GM19467 (cell line): ENCODE measurements at regions not wholly inside any gene's neighbourhood (a gene's known extent, or its start where the extent isn't known, plus 50 kb on each side); places are given as distances from the start of the nearest gene placed in this dataset.
"Not testable (repeated sequence)": the region's sequence is repeated elsewhere in the genome, so short reads cannot be mapped to it uniquely, and the experiment has no call there.

Experiments
- ATAC-seq: cut with Tn5 transposase; IDR thresholded peaks from one replicate; pipeline ENCODE4 v1.9.1; 2021; ENCODE audit warnings: mild to moderate bottlenecking, moderate library complexity; ENCODE audit not compliant: unreplicated experiment

DNA sequence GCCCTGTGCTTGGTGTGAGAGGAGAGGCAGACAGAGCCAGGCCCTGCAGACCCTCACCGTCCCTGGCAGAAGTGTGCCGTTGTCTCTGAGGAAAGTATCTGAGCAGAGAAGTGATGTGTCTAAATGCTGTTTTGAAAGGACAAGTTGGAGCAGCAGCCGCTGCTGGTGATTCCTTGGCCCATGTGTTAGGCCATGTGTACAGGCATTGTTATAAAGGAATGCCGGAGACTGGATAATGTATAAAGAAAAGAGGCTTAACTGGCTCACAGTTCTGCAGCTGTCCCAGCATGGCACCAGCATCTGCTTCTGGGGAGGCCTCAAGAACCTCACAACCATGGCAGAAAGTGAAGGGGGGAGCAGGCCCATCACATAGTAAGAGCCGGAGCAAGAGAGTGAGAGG lies 334.6 kb upstream of the ATP10A start:
- no peak for ATAC-seq

DNA sequence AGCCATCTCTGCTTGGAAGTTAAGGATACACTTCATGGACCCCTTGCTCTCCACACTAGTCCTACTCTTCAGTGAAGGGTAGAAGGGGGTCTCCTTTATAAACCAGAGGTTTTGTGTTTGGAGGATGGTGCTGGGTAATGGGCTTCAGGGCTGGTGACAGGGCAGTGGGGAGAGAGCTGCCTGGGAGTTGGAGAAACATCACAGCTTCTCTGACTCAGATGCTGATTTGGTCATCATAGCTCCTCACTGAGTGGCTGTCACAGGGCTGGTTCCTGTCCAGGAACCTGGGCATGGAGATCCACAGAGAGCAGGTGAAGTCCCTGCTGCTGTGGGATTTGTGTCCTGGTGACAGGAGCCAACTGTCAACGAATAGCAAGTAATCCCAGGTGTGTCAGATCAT lies 333.9 kb upstream of the ATP10A start:
- no peak for ATAC-seq

GRCh38 chr15:26191193-26191592 lies 328.1 kb upstream of the ATP10A start:
- ATAC-seq: no peak

DNA sequence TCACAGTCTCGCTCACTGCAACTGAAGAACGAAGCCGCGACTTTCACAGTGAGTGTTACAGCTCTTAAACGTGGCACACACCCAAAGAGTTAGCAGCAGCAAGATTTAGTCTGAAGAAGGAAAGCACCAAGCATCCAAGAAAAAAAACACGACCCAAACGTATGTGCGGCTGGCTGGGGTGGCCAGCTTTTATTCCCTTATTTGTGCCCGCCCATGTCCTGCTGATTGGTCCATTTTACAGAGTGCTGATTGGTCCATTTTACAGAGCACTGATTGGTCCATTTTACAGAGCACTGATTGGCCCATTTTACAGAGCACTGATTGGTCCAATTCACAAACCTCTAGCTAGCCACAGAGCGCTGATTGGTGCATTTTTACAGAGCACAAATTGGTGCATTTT lies 323.0 kb upstream of the ATP10A start:
- not testable (repeated sequence) for ATAC-seq

DNA sequence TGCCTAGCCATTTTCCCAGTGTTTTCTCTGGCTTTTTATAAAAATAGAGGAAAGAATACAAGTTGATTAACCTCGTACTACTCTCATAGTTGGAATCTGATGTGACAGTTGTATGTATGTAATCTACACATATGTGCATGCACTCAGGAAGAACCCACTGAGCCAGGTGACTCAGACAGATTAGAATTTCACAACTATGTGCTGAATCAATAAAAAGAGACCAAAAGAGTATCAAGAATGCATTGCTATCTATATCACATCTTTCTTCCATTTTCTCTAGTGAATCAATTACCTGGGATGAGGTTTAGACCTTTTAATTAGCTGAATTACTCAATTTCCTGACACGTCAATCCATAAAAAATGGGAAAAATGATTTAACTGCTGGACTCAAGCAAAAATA lies 319.3 kb upstream of the ATP10A start:
- no peak for ATAC-seq

- no peak for ATAC-seq
These were observed 316.8 kb upstream of the ATP10A start for GRCh38 chr15:26179906-26180305.

- no peak for ATAC-seq
These were observed 315.6 kb upstream of the ATP10A start for GRCh38 chr15:26178640-26179220.

DNA sequence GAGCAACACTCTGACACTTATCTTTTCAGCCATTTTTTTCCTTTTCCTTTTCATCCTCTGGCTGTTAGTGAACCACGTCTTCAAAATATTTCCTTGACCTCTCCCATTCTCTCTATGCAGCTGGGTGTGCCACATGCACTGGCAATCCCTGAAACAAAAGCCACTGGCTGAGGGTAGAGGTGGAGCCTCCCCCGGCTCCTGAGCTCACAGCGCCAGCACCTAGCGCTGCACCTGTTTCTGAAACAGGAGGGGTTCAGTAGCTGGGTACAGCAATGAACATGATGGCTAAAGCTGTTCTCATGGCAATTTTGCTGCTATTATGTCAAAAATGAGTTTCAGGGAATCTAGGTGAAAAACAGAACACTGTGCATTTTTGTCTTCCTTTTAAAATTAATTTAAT lies 314.7 kb upstream of the ATP10A start:
- ATAC-seq: no peak

GRCh38 chr15:26176831-26177230 lies 313.7 kb upstream of the ATP10A start:
- ATAC-seq: no peak

GRCh38 chr15:26171266-26171665 lies 308.1 kb upstream of the ATP10A start:
- no peak for ATAC-seq

DNA sequence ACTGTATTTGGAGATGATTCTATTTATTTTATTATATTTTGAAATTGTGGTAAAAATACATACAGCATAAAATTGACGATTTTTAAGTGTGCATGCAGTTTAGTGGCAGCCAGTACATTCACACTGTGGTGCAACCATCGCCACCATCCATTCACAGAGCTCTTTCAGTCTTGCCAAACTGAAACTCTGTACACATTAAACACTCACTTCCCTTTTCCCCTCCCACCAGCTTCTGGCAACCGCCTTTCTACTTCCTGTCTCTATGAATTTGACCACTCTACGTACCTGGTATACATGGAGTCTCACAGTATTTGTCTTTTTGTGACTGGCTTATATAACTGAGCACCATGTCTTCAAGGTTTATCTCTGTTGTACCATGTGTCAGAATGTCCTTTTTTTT lies 303.3 kb upstream of the ATP10A start:
- no peak for ATAC-seq

- no peak for ATAC-seq
These were observed 302.4 kb upstream of the ATP10A start for GRCh38 chr15:26165546-26165945.

DNA sequence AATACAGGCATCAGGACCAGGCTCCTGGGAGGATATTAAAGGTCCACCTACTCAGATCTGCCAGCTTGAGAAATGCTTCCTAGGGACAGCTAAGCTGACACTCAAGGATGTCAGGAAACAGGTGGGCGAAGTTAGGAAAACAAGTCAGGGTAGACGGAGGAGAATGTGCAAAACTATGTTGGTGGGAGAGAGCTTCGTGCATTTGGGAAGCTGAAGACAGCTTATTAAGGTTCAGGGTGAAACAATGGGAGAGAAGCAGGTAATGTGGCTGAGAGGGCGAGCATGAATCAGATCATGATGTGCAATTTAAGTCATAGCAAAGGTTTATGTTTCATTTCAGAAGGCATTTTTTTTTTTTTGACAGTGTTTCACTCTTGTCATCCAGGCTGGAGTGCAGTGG lies 297.2 kb upstream of the ATP10A start:
- ATAC-seq: no peak

DNA sequence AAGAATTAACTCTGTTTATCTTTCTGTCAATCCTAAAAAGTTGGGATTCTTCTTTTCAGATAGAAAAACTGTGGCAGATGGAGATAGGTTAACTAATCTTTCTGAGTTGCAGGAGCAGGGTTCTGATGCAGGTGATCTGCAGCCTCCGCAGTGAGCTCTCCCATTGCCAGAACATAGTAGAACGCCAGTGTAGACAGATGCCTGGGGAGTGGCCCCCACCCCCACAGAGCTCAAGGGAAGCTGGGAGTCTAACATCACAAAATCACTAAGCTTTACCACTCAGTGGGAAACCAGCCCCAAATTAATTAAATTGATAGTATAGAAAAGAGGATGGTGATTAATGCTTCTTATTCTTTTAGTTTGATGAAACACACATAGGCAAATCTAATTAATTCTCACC lies 295.0 kb upstream of the ATP10A start:
- no peak for ATAC-seq

DNA sequence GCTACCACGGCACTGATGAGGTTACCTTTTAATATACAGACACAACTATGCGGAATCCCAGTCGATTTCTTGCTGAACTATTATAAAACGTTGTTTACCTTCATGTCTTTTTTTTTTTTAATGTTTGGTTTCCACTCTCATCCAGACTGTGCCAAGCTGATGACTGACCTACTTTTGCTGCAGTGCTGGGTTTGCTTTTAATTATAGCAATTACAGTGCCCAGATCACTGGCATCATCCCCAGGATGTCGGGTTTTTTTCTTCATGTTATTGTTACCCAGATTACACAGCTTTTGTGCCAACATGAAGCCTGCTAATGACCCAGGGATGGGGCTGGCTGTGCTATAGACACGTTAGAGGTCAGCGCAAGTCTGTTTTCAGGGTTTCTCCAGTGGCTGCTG lies 294.0 kb upstream of the ATP10A start:
- no peak for ATAC-seq

DNA sequence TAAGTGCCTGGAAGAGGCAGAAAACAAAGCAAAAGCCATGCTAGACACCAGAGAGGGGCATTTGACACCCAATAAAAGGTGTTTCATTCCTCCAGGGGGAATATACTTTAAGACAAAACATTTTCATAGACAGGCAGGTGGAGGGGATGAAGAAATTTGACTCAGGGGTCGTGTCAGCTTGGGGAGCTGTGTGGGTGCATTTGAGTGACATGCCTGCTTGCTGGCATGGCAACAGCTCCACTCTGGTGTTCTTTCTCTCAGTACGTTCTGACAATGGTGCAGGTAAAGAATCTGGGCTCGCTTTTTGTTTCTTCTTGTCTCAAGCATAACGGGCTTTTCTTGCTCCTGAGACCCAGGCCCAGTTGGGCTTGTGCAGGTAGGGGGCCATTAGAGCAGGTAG lies 292.9 kb upstream of the ATP10A start:
- ATAC-seq: no peak

DNA sequence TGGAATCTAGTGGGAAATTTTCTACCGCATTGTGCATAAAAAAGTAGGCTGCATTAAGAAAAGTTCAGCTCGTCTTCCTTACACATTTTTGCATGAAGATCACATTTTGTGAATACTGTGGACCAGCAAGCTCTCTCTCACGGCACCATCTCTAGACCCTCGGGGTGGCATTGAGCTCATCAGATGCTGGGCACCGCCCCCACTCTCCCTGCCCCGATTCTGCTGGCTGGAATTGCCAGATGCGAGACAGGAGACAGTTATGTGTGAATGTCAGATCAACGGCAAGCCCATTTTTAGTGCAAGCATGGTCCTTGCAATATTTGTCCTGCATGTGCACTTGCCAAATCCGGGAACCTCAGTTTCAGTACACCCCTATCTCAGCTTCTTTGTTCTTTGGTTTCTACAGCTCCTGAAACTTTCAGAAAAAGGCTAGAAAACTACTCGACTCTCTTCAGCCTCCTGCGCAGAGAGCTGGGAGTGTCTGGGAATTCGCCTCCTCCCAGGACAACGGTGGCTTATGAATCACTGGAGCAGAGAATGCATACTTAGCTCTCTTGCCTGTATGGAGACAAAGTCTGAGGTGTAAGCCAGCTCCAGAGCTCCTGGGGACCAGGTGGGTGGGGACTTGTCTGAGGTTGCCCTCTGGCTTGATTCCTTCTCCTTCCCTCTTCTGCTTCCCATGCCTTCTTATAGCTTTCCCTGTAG lies 285.2 kb upstream of the ATP10A start:
- ATAC-seq: no peak

GRCh38 chr15:26146202-26146601 lies 283.1 kb upstream of the ATP10A start:
- ATAC-seq: no peak

- no peak for ATAC-seq
These were observed 282.7 kb upstream of the ATP10A start for GRCh38 chr15:26145796-26146195.

DNA sequence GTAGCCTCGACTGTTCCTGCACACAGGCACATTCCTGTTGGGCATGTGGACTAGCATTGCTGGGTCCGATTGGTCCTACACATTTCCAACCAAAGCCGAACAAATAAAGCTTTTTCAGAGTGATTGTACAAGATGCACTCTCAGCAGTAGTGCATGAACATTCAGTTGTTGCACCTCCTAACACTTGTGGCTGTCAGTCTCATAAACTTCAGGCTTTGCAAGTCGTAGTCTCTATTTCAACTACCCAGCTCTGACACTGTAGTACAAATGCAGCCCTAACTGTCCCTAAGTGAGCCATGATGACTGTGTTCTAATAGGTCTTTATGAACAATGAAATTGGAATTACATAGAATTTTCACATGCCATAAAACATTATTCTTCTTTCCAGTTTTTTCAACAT lies 281.7 kb upstream of the ATP10A start:
- ATAC-seq: no peak

GRCh38 chr15:26143221-26143620 lies 280.1 kb upstream of the ATP10A start:
- ATAC-seq: no peak

DNA sequence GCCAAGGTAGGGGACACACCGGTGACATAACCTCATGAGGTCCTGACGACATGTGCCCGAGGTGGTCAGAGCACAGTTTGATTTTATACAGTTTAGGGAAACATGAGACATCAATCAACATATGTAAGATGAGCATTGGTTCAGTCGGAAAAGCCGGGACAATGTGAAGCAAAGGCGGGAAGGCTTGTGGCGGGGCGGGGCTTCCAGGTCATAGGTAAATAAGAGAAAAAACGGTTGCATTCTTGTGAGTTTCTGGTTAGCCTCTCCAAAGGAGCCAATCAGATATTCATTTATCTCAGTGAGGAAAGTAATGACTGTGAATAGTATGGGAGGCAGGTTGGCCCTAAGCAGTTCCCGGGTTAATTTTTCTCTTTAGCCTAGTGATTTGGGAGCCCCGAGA lies 271.7 kb upstream of the ATP10A start:
- no peak for ATAC-seq

GRCh38 chr15:26134152-26134551 lies 271.0 kb upstream of the ATP10A start:
- ATAC-seq: no peak
